ENCODE measurements at regions not wholly inside any gene's neighbourhood (a gene's known extent, or its start where the extent isn't known, plus 50 kb on each side); places are given as distances from the start of the nearest gene placed in this dataset.
"Not testable (repeated sequence)": the region's sequence is repeated elsewhere in the genome, so short reads cannot be mapped to it uniquely, and the experiment has no call there.

DNA sequence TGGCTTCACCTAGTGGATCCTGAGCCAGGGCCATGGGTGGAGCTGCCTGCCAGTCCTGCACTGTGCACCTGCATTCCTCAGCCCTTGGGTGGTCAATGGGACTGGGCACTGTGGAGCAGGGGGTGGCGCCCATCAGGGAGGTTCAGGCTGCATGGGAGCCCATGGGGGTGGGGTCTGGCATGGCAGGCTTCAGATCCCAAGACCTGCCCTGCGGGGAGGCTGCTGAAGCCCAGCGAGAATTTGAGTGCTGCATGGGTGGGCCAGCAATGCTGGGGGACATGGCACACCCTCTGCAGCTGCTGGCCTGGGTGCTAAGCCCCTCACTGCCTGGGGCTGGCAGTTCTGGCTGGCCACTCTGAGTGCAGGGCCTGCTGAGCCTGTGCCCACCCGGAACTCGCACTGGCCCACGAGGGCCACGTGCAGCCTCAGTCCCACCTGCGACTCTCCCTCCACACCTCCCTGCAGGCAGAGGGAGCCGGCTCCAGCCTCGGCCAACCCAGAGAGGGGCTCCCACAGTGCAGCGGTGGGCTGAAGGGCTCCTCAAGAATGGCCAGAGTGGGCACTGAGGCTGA, 270.0 kb downstream of the CENPC start:
- Histone ChIP-seq H2AFZ (ENCODE audit: low read length) (no peak overlapping the region), H3F3A (ENCODE audit: low read depth) (no peaks in the 10 kb centered on the region), H3K9me3 (ENCODE audit: insufficient read depth, low read depth, low read length) (no peaks in the 10 kb centered on the region), H3K9me2 (replicated peaks; ENCODE audit: low read depth, low read length) (no peaks in the 10 kb centered on the region), H3K79me2 (ENCODE audit: insufficient read depth, low read length) (no peaks in the 10 kb centered on the region), H3K4me3 (ENCODE audit: low read length, poor library complexity, severe bottlenecking) (no peak overlapping the region), H3K36me3 (ENCODE audit: insufficient read depth, low read length) (no peaks in the 10 kb centered on the region), H4K20me1 (ENCODE audit: insufficient read depth, low read length, poor library complexity, severe bottlenecking) (no peaks in the 10 kb centered on the region), H3K4me2 (ENCODE audit: low read depth, low read length, poor library complexity, severe bottlenecking) (no peak overlapping the region), H3K27me3 (ENCODE audit: insufficient read depth, low read length, poor library complexity, severe bottlenecking) (no peaks in the 10 kb centered on the region), H3K9ac (ENCODE audit: low read depth, low read length, poor library complexity, severe bottlenecking) (no peak overlapping the region), H3K4me1 (ENCODE audit: insufficient read depth, low read length, poor library complexity, severe bottlenecking) (no peaks in the 10 kb centered on the region)
- TF ChIP-seq EZH2phosphoT487 (IDR thresholded peaks at IDR 0.05; ENCODE audit: borderline replicate concordance): no peak
- TF ChIP-seq, protein P1, sequence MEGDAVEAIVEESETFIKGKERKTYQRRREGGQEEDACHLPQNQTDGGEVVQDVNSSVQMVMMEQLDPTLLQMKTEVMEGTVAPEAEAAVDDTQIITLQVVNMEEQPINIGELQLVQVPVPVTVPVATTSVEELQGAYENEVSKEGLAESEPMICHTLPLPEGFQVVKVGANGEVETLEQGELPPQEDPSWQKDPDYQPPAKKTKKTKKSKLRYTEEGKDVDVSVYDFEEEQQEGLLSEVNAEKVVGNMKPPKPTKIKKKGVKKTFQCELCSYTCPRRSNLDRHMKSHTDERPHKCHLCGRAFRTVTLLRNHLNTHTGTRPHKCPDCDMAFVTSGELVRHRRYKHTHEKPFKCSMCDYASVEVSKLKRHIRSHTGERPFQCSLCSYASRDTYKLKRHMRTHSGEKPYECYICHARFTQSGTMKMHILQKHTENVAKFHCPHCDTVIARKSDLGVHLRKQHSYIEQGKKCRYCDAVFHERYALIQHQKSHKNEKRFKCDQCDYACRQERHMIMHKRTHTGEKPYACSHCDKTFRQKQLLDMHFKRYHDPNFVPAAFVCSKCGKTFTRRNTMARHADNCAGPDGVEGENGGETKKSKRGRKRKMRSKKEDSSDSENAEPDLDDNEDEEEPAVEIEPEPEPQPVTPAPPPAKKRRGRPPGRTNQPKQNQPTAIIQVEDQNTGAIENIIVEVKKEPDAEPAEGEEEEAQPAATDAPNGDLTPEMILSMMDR (conservative IDR thresholded peaks at IDR 0.05; ENCODE audit: low read length): no peak

DNA sequence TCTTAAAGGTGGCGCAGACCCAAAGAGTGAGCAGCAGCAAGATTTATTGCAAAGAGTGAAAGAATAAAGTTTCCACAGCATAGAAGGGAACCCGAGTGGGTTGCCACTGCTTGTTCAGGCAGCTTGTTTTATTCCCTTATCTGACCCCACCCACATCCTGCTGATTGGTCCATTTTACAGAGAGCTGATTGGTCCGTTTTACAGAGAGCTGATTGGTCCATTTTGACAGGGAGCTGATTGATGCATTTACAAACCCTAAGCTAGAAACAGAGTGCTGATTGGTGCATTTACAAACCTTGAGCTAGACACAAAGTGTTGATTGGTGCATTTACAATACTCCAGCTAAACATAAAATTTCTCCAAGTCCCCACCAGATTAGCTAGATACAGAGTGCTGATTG, 270.6 kb downstream of the CENPC start:
- H3K4me3 ChIP-seq (ENCODE audit: low read length, poor library complexity, severe bottlenecking); H3K9me2 ChIP-seq (replicated peaks; ENCODE audit: low read depth, low read length); H3K4me1 ChIP-seq (ENCODE audit: insufficient read depth, low read length, poor library complexity, severe bottlenecking); H3K9me3 ChIP-seq (ENCODE audit: insufficient read depth, low read depth, low read length); H3K9ac ChIP-seq (ENCODE audit: low read depth, low read length, poor library complexity, severe bottlenecking); H3F3A ChIP-seq (ENCODE audit: low read depth); H3K4me2 ChIP-seq (ENCODE audit: low read depth, low read length, poor library complexity, severe bottlenecking); H4K20me1 ChIP-seq (ENCODE audit: insufficient read depth, low read length, poor library complexity, severe bottlenecking); H2AFZ ChIP-seq (ENCODE audit: low read length); H3K36me3 ChIP-seq (ENCODE audit: insufficient read depth, low read length); H3K79me2 ChIP-seq (ENCODE audit: insufficient read depth, low read length); H3K27me3 ChIP-seq (ENCODE audit: insufficient read depth, low read length, poor library complexity, severe bottlenecking): not testable (repeated sequence)

DNA sequence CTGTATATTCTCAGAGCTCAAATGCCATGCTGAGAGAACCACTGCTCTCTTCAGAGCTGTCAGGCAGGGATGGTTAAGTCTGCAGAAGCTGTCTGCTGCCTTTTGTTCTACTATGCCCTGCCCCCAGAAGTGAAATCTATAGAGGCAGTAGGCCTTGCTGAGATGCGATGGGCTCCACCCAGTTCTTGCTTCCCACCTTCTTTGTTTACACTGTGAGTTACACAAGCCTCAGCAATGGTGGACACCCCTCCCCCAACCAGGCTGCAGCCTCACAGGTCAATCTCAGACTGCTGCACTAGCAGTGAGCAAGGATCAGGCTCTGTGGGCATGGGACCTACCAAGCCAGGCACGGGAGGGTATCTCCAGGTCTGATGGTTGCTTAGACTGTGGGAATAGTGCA, 271.6 kb downstream of the CENPC start:
- no peaks in the 10 kb centered on the region for H3K36me3 ChIP-seq (ENCODE audit: insufficient read depth, low read length)
- no peaks in the 10 kb centered on the region for H3K4me1 ChIP-seq (ENCODE audit: insufficient read depth, low read length, poor library complexity, severe bottlenecking)
- H4K20me1 ChIP-seq (ENCODE audit: insufficient read depth, low read length, poor library complexity, severe bottlenecking): no peaks in the 10 kb centered on the region
- no peaks in the 10 kb centered on the region for H3K9me2 ChIP-seq (replicated peaks; ENCODE audit: low read depth, low read length)
- H3K4me3 ChIP-seq (ENCODE audit: low read length, poor library complexity, severe bottlenecking): no peak overlapping the region
- TF ChIP-seq, protein P1 (conservative IDR thresholded peaks at IDR 0.05; ENCODE audit: low read length): no peak
- no peak for TF ChIP-seq EZH2phosphoT487 (IDR thresholded peaks at IDR 0.05; ENCODE audit: borderline replicate concordance)
- no peaks in the 10 kb centered on the region for H3K79me2 ChIP-seq (ENCODE audit: insufficient read depth, low read length)
- H3F3A ChIP-seq (ENCODE audit: low read depth): no peaks in the 10 kb centered on the region
- H3K4me2 ChIP-seq (ENCODE audit: low read depth, low read length, poor library complexity, severe bottlenecking): no peak overlapping the region
- H2AFZ ChIP-seq (ENCODE audit: low read length): no peak overlapping the region
- H3K27me3 ChIP-seq (ENCODE audit: insufficient read depth, low read length, poor library complexity, severe bottlenecking): no peaks in the 10 kb centered on the region
- no peaks in the 10 kb centered on the region for H3K9me3 ChIP-seq (ENCODE audit: insufficient read depth, low read depth, low read length)
- no peak overlapping the region for H3K9ac ChIP-seq (ENCODE audit: low read depth, low read length, poor library complexity, severe bottlenecking)

DNA sequence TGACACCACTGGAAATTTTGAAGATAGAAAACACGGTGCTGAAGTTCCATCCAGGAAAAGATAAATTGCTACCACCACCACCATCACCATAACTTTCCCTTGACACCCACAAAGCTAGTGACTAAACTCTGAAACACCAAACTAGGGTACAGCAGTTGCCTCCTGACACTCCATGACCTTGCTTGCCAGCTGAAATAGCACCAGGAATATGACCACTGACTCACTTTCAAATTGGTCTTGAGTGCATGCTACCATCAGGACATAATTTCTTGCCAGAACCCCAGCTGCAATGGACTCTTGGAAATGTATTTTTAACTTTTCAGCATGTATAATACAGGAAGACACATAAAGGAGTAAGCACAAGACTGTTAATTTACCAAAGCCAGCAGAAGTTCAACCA, 283.3 kb downstream of the CENPC start:
- no peaks in the 10 kb centered on the region for H3K27me3 ChIP-seq (ENCODE audit: insufficient read depth, low read length, poor library complexity, severe bottlenecking)
- no peaks in the 10 kb centered on the region for H3K4me1 ChIP-seq (ENCODE audit: insufficient read depth, low read length, poor library complexity, severe bottlenecking)
- TF ChIP-seq EZH2phosphoT487 (IDR thresholded peaks at IDR 0.05; ENCODE audit: borderline replicate concordance): no peak
- TF ChIP-seq, protein P1 (conservative IDR thresholded peaks at IDR 0.05; ENCODE audit: low read length): no peak
- H2AFZ ChIP-seq (ENCODE audit: low read length): no peak overlapping the region
- no peaks in the 10 kb centered on the region for H3K79me2 ChIP-seq (ENCODE audit: insufficient read depth, low read length)
- no peaks in the 10 kb centered on the region for H3K36me3 ChIP-seq (ENCODE audit: insufficient read depth, low read length)
- H3K4me2 ChIP-seq (ENCODE audit: low read depth, low read length, poor library complexity, severe bottlenecking): no peak overlapping the region
- no peaks in the 10 kb centered on the region for H3K9me2 ChIP-seq (replicated peaks; ENCODE audit: low read depth, low read length)
- H3F3A ChIP-seq (ENCODE audit: low read depth): no peaks in the 10 kb centered on the region
- H3K9me3 ChIP-seq (ENCODE audit: insufficient read depth, low read depth, low read length): no peaks in the 10 kb centered on the region
- no peak overlapping the region for H3K4me3 ChIP-seq (ENCODE audit: low read length, poor library complexity, severe bottlenecking)
- H3K9ac ChIP-seq (ENCODE audit: low read depth, low read length, poor library complexity, severe bottlenecking): no peak overlapping the region
- H4K20me1 ChIP-seq (ENCODE audit: insufficient read depth, low read length, poor library complexity, severe bottlenecking): no peaks in the 10 kb centered on the region
